ENCODE measurements at regions not wholly inside any gene's neighbourhood (a gene's known extent, or its start where the extent isn't known, plus 50 kb on each side); places are given as distances from the start of the nearest gene placed in this dataset.

DNA sequence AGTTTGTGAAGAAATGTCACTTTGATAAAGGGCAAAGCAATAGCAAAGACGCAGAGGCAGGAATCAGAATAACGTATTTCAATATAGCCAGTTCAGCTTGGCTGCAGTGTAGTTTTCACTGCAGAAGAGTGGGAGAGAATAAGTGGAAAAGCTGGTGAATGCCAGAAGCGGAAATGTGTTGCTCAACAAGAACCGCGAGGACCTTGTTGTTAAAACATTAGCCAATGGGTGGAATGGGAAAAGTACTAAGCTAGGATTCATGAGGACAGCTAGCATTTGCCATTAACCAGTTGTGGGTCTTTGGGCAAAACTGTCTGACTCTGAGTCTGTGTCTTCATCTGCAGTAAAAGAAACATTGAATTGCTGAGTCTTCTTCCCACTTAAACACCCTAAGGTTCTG is 292.9 kb upstream of the GRIP1 start:
- DNase-seq (ENCODE audit: low spot score) (no peak), ATAC-seq (no peak)
- no peaks in the 10 kb centered on the region for H3K9me3 Mint-ChIP-seq
- no peak overlapping the region for H3K27ac Mint-ChIP-seq
- no peak overlapping the region for H3K4me3 Mint-ChIP-seq
- H3K36me3 Mint-ChIP-seq = no peaks in the 10 kb centered on the region
- H3K27me3 Mint-ChIP-seq (ENCODE audit: low read depth) = no peaks in the 10 kb centered on the region
- no peak for TF ChIP-seq NFE2L1 (CRISPR knock-in tag; IDR thresholded peaks at IDR 0.05)
- TF ChIP-seq, protein P1, sequence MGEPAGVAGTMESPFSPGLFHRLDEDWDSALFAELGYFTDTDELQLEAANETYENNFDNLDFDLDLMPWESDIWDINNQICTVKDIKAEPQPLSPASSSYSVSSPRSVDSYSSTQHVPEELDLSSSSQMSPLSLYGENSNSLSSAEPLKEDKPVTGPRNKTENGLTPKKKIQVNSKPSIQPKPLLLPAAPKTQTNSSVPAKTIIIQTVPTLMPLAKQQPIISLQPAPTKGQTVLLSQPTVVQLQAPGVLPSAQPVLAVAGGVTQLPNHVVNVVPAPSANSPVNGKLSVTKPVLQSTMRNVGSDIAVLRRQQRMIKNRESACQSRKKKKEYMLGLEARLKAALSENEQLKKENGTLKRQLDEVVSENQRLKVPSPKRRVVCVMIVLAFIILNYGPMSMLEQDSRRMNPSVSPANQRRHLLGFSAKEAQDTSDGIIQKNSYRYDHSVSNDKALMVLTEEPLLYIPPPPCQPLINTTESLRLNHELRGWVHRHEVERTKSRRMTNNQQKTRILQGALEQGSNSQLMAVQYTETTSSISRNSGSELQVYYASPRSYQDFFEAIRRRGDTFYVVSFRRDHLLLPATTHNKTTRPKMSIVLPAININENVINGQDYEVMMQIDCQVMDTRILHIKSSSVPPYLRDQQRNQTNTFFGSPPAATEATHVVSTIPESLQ (CRISPR knock-in tag; IDR thresholded peaks at IDR 0.05) = no peak
- TF ChIP-seq, protein P2, sequence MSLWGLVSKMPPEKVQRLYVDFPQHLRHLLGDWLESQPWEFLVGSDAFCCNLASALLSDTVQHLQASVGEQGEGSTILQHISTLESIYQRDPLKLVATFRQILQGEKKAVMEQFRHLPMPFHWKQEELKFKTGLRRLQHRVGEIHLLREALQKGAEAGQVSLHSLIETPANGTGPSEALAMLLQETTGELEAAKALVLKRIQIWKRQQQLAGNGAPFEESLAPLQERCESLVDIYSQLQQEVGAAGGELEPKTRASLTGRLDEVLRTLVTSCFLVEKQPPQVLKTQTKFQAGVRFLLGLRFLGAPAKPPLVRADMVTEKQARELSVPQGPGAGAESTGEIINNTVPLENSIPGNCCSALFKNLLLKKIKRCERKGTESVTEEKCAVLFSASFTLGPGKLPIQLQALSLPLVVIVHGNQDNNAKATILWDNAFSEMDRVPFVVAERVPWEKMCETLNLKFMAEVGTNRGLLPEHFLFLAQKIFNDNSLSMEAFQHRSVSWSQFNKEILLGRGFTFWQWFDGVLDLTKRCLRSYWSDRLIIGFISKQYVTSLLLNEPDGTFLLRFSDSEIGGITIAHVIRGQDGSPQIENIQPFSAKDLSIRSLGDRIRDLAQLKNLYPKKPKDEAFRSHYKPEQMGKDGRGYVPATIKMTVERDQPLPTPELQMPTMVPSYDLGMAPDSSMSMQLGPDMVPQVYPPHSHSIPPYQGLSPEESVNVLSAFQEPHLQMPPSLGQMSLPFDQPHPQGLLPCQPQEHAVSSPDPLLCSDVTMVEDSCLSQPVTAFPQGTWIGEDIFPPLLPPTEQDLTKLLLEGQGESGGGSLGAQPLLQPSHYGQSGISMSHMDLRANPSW (CRISPR knock-in tag; conservative IDR thresholded peaks at IDR 0.05; ENCODE audit: low read depth) = no peak
- no peak for TF ChIP-seq ZNF317 (CRISPR knock-in tag; IDR thresholded peaks at IDR 0.05; ENCODE audit: borderline replicate concordance, low read depth)
- no peak for TF ChIP-seq TCF7 (CRISPR knock-in tag; IDR thresholded peaks at IDR 0.05; ENCODE audit: low read depth)
- TF ChIP-seq RELA (CRISPR knock-in tag; IDR thresholded peaks at IDR 0.05; ENCODE audit: borderline replicate concordance) = no peak
- no peak for TF ChIP-seq JAZF1 (CRISPR knock-in tag; IDR thresholded peaks at IDR 0.05)
- TF ChIP-seq, protein P3, sequence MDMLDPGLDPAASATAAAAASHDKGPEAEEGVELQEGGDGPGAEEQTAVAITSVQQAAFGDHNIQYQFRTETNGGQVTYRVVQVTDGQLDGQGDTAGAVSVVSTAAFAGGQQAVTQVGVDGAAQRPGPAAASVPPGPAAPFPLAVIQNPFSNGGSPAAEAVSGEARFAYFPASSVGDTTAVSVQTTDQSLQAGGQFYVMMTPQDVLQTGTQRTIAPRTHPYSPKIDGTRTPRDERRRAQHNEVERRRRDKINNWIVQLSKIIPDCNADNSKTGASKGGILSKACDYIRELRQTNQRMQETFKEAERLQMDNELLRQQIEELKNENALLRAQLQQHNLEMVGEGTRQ (CRISPR knock-in tag; IDR thresholded peaks at IDR 0.05) = no peak
- ChIA-PET CTCF (interaction anchor here (1.3 kb wide), 1 partner anchor 46 kb away, joined by 5 read pairs; no protein-coding TSS in a partner anchor), POLR2A (no interaction called here)
- peaks cover 6% of the 10 kb centered on the region for H3K4me1 Mint-ChIP-seq

DNA sequence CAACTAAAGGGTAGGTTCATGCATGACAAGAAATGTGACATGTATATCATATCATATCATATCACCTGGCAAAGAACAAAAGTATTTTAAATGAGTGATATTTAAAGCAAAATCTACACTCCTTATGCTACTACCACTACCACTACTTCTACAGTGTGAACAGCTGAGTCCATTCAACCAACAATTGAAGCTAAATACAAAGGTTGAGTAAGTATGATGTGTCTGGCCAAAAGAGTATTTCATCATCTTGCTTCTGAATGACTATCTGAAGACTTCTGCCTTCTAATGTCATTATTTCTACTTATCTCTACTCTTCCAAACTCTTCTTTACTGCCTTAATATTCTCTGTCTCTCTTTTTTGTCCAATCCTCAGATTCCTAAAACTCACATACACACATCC is 292.6 kb upstream of the CAND1 start:
- H3K27ac Mint-ChIP-seq = no peak overlapping the region
- DNase-seq (ENCODE audit: low spot score) = no peak
- ChIA-PET POLR2A (no interaction called here), CTCF (no interaction called here)
- no peak overlapping the region for H3K4me3 Mint-ChIP-seq
- H3K27me3 Mint-ChIP-seq (ENCODE audit: low read depth) = no peaks in the 10 kb centered on the region
- TF ChIP-seq, protein P4, sequence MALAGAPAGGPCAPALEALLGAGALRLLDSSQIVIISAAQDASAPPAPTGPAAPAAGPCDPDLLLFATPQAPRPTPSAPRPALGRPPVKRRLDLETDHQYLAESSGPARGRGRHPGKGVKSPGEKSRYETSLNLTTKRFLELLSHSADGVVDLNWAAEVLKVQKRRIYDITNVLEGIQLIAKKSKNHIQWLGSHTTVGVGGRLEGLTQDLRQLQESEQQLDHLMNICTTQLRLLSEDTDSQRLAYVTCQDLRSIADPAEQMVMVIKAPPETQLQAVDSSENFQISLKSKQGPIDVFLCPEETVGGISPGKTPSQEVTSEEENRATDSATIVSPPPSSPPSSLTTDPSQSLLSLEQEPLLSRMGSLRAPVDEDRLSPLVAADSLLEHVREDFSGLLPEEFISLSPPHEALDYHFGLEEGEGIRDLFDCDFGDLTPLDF (CRISPR knock-in tag; IDR thresholded peaks at IDR 0.05) = no peak
- TF ChIP-seq, protein P5, sequence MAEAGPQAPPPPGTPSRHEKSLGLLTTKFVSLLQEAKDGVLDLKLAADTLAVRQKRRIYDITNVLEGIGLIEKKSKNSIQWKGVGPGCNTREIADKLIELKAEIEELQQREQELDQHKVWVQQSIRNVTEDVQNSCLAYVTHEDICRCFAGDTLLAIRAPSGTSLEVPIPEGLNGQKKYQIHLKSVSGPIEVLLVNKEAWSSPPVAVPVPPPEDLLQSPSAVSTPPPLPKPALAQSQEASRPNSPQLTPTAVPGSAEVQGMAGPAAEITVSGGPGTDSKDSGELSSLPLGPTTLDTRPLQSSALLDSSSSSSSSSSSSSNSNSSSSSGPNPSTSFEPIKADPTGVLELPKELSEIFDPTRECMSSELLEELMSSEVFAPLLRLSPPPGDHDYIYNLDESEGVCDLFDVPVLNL (CRISPR knock-in tag; IDR thresholded peaks at IDR 0.05; ENCODE audit: borderline replicate concordance, low read depth) = no peak
- TF ChIP-seq FOXJ3 (CRISPR knock-in tag; IDR thresholded peaks at IDR 0.05; ENCODE audit: borderline replicate concordance) (no peak), MXD4 (CRISPR knock-in tag; IDR thresholded peaks at IDR 0.05; ENCODE audit: borderline replicate concordance) (no peak), CREB1 (CRISPR knock-in tag; IDR thresholded peaks at IDR 0.05) (no peak), OVOL2 (CRISPR knock-in tag; IDR thresholded peaks at IDR 0.05; ENCODE audit: borderline replicate concordance) (no peak)
- TF ChIP-seq, protein P6, sequence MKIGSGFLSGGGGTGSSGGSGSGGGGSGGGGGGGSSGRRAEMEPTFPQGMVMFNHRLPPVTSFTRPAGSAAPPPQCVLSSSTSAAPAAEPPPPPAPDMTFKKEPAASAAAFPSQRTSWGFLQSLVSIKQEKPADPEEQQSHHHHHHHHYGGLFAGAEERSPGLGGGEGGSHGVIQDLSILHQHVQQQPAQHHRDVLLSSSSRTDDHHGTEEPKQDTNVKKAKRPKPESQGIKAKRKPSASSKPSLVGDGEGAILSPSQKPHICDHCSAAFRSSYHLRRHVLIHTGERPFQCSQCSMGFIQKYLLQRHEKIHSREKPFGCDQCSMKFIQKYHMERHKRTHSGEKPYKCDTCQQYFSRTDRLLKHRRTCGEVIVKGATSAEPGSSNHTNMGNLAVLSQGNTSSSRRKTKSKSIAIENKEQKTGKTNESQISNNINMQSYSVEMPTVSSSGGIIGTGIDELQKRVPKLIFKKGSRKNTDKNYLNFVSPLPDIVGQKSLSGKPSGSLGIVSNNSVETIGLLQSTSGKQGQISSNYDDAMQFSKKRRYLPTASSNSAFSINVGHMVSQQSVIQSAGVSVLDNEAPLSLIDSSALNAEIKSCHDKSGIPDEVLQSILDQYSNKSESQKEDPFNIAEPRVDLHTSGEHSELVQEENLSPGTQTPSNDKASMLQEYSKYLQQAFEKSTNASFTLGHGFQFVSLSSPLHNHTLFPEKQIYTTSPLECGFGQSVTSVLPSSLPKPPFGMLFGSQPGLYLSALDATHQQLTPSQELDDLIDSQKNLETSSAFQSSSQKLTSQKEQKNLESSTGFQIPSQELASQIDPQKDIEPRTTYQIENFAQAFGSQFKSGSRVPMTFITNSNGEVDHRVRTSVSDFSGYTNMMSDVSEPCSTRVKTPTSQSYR (CRISPR knock-in tag; IDR thresholded peaks at IDR 0.05) = no peak
- no peaks in the 10 kb centered on the region for H3K9me3 Mint-ChIP-seq
- peaks cover 13% of the 10 kb centered on the region for H3K4me1 Mint-ChIP-seq
- no peak for ATAC-seq
- no peaks in the 10 kb centered on the region for H3K36me3 Mint-ChIP-seq
